ENCODE measurements at regions not wholly inside any gene's neighbourhood (a gene's known extent, or its start where the extent isn't known, plus 50 kb on each side); places are given as distances from the start of the nearest gene placed in this dataset.

DNA sequence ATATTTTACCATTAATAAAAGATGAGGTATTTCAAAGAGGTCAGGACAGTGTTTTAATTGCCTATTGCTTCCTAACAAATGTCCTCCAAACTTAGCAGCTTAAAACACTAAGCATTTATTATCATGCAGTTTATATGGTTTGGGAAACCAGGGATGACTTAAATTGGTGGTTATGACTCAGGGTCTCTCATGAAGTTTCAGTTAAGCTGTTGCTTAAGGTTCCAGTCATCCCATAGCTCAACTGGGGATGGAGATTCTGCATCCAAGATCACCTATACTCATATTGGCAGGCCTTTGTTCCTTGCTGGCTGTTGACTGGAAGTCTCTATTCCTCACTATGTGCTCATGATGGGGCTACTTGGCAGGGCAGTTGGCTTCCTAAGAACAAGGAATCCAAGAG is 1329.9 kb upstream of the GOT2 start:
- TF ChIP-seq POLR2AphosphoS5 (IDR thresholded peaks at IDR 0.05) (no peak), MXI1 (conservative IDR thresholded peaks at IDR 0.05; ENCODE audit: poor library complexity, severe bottlenecking) (no peak), REST (IDR thresholded peaks at IDR 0.05; ENCODE audit: borderline replicate concordance) (no peak), EZH2 (IDR thresholded peaks at IDR 0.05; ENCODE audit: borderline replicate concordance, insufficient read depth, low read length, poor library complexity, severe bottlenecking) (no peak), SMC3 (conservative IDR thresholded peaks at IDR 0.05; ENCODE audit: poor library complexity) (no peak), RAD21 (conservative IDR thresholded peaks at IDR 0.05) (no peak), EP300 (conservative IDR thresholded peaks at IDR 0.05; ENCODE audit: poor library complexity, severe bottlenecking) (no peak)
- TF ChIP-seq, protein P1, sequence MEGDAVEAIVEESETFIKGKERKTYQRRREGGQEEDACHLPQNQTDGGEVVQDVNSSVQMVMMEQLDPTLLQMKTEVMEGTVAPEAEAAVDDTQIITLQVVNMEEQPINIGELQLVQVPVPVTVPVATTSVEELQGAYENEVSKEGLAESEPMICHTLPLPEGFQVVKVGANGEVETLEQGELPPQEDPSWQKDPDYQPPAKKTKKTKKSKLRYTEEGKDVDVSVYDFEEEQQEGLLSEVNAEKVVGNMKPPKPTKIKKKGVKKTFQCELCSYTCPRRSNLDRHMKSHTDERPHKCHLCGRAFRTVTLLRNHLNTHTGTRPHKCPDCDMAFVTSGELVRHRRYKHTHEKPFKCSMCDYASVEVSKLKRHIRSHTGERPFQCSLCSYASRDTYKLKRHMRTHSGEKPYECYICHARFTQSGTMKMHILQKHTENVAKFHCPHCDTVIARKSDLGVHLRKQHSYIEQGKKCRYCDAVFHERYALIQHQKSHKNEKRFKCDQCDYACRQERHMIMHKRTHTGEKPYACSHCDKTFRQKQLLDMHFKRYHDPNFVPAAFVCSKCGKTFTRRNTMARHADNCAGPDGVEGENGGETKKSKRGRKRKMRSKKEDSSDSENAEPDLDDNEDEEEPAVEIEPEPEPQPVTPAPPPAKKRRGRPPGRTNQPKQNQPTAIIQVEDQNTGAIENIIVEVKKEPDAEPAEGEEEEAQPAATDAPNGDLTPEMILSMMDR (IDR thresholded peaks at IDR 0.05; ENCODE audit: poor library complexity, severe bottlenecking), result no peak

All from neural cell (in vitro differentiated cells).